ENCODE measurements at regions not wholly inside any gene's neighbourhood (a gene's known extent, or its start where the extent isn't known, plus 50 kb on each side); places are given as distances from the start of the nearest gene placed in this dataset.

GRCh38 chr3:163468531-163469335, 1609.6 kb downstream of the SI start:
- no peak for TF ChIP-seq CTCF (conservative IDR thresholded peaks at IDR 0.05)
- H3K4me3 Mint-ChIP-seq, result no peak overlapping the region
- H3K27me3 Mint-ChIP-seq (ENCODE audit: insufficient read depth), result no peaks in the 10 kb centered on the region
- peaks cover 2% of the 10 kb centered on the region for H3K9me3 Mint-ChIP-seq
- Histone ChIP-seq H3K9ac (ENCODE audit: extremely low read depth, low read length, poor library complexity, severe bottlenecking) (no peak overlapping the region), H3K36me3 (ENCODE audit: control insufficient read depth, insufficient read depth, low read length) (no peaks in the 10 kb centered on the region), H3K4me3 (ENCODE audit: low read length) (no peak overlapping the region), H3K27ac (ENCODE audit: low read depth, low read length) (no peak overlapping the region), H3K4me1 (ENCODE audit: control insufficient read depth, insufficient read depth, low read length) (no peaks in the 10 kb centered on the region), H3K27me3 (ENCODE audit: control insufficient read depth, insufficient read depth, low read length, poor library complexity, severe bottlenecking) (no peaks in the 10 kb centered on the region), H3K9me3 (ENCODE audit: control insufficient read depth, low read length) (no peaks in the 10 kb centered on the region)
- no peak for DNase-seq
- no peaks in the 10 kb centered on the region for H3K4me1 Mint-ChIP-seq
- H3K27ac Mint-ChIP-seq, result no peak overlapping the region
- WGBS, 2 experiments (ENCODE audit: insufficient coverage in 1 of 2, insufficient read length in 1 of 2), result 73 to 100% methylated on average over 1 to 4 of the region's 4 CpGs
- no peaks in the 10 kb centered on the region for H3K36me3 Mint-ChIP-seq (ENCODE audit: low read depth)

- Histone ChIP-seq H3K9ac (ENCODE audit: extremely low read depth, low read length, poor library complexity, severe bottlenecking) (no peak overlapping the region), H3K27ac (ENCODE audit: low read depth, low read length) (no peak overlapping the region), H3K4me3 (ENCODE audit: low read length) (no peak overlapping the region), H3K4me1 (ENCODE audit: control insufficient read depth, insufficient read depth, low read length) (no peaks in the 10 kb centered on the region), H3K27me3 (ENCODE audit: control insufficient read depth, insufficient read depth, low read length, poor library complexity, severe bottlenecking) (no peaks in the 10 kb centered on the region), H3K36me3 (ENCODE audit: control insufficient read depth, insufficient read depth, low read length) (no peaks in the 10 kb centered on the region), H3K9me3 (ENCODE audit: control insufficient read depth, low read length) (no peaks in the 10 kb centered on the region)
- Mint-ChIP-seq H3K4me3 (no peak overlapping the region), H3K27me3 (ENCODE audit: insufficient read depth) (no peaks in the 10 kb centered on the region), H3K36me3 (ENCODE audit: low read depth) (no peaks in the 10 kb centered on the region), H3K4me1 (no peaks in the 10 kb centered on the region), H3K9me3 (peaks cover 2% of the 10 kb centered on the region), H3K27ac (no peak overlapping the region)
- WGBS, 2 experiments (ENCODE audit: insufficient coverage in 1 of 2, insufficient read length in 1 of 2), result 92 to 100% methylated on average over 1 of the region's 1 CpG
- DNase-seq, result no peak
- TF ChIP-seq CTCF (conservative IDR thresholded peaks at IDR 0.05), result no peak
These were observed 1615.8 kb downstream of the SI start for GRCh38 chr3:163462446-163462845.

- 89 to 100% methylated on average over 2 of the region's 2 CpGs for WGBS, 2 experiments (ENCODE audit: insufficient coverage in 1 of 2, insufficient read length in 1 of 2)
- no peaks in the 10 kb centered on the region for H3K9me3 Mint-ChIP-seq
- no peak overlapping the region for H3K27ac ChIP-seq (ENCODE audit: low read depth, low read length)
- no peak overlapping the region for H3K27ac Mint-ChIP-seq
- no peaks in the 10 kb centered on the region for H3K9me3 ChIP-seq (ENCODE audit: control insufficient read depth, low read length)
- TF ChIP-seq CTCF (conservative IDR thresholded peaks at IDR 0.05), result no peak
- H3K4me1 Mint-ChIP-seq, result no peaks in the 10 kb centered on the region
- no peaks in the 10 kb centered on the region for H3K4me1 ChIP-seq (ENCODE audit: control insufficient read depth, insufficient read depth, low read length)
- no peak for DNase-seq
- no peak overlapping the region for H3K9ac ChIP-seq (ENCODE audit: extremely low read depth, low read length, poor library complexity, severe bottlenecking)
- H3K27me3 ChIP-seq (ENCODE audit: control insufficient read depth, insufficient read depth, low read length, poor library complexity, severe bottlenecking), result no peaks in the 10 kb centered on the region
- H3K4me3 Mint-ChIP-seq, result no peak overlapping the region
- no peaks in the 10 kb centered on the region for H3K36me3 ChIP-seq (ENCODE audit: control insufficient read depth, insufficient read depth, low read length)
- no peaks in the 10 kb centered on the region for H3K27me3 Mint-ChIP-seq (ENCODE audit: insufficient read depth)
- H3K36me3 Mint-ChIP-seq (ENCODE audit: low read depth), result no peaks in the 10 kb centered on the region
- no peak overlapping the region for H3K4me3 ChIP-seq (ENCODE audit: low read length)
These were observed 1627.6 kb downstream of the SI start for GRCh38 chr3:163450698-163451097.
